GM12801 (cell line): ENCODE measurements at regions not wholly inside any gene's neighbourhood (a gene's known extent, or its start where the extent isn't known, plus 50 kb on each side); places are given as distances from the start of the nearest gene placed in this dataset.

Experiments
- TF ChIP-seq, protein P1 (sequence below): IDR thresholded peaks from one replicate; pipeline ENCODE4 v1.5.1; 2011; ENCODE audit warnings: control low read depth; ENCODE audit not compliant: insufficient read length; ENCODE audit errors: extremely low read depth

DNA sequence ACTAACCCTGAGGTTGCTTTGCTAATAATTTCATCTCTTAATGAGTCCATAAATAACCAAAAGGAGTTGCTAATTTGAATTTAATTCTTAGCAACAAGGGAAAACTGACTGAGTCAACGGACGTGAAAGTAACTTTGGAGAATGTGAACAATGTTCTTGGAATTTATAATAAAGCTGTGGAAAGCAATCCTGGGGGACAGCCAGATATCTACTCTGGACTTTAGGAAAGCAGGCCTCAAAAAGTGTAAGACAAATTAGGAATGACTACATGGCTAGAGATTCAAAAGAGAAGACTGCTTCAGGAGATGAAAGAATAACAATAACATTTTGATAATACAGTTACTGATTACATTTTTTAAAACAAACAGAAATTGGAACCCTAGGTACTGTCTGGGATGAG lies 318.4 kb upstream of the COL8A1 start:
- TF ChIP-seq, protein P1, sequence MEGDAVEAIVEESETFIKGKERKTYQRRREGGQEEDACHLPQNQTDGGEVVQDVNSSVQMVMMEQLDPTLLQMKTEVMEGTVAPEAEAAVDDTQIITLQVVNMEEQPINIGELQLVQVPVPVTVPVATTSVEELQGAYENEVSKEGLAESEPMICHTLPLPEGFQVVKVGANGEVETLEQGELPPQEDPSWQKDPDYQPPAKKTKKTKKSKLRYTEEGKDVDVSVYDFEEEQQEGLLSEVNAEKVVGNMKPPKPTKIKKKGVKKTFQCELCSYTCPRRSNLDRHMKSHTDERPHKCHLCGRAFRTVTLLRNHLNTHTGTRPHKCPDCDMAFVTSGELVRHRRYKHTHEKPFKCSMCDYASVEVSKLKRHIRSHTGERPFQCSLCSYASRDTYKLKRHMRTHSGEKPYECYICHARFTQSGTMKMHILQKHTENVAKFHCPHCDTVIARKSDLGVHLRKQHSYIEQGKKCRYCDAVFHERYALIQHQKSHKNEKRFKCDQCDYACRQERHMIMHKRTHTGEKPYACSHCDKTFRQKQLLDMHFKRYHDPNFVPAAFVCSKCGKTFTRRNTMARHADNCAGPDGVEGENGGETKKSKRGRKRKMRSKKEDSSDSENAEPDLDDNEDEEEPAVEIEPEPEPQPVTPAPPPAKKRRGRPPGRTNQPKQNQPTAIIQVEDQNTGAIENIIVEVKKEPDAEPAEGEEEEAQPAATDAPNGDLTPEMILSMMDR = no peak

DNA sequence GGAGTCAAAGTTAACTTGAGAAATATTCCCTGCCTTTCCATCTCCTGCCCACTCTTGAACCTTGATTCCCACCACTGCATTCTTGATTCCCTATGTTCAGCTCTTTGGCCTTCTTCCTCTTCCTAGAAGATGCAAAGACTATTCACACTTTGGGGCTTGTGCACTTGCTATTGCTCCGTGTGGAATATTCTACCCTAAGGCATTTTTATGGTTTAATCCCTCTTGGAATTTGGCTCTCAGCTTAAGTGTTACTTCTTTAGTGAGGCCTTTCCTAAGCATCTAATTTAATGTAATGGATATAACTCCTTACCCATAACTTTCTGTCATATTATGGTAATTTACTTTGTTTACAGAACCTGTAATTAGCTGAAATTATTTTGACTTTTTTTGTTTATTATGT lies 318.9 kb upstream of the COL8A1 start:
- TF ChIP-seq, protein P1 = no peak

DNA sequence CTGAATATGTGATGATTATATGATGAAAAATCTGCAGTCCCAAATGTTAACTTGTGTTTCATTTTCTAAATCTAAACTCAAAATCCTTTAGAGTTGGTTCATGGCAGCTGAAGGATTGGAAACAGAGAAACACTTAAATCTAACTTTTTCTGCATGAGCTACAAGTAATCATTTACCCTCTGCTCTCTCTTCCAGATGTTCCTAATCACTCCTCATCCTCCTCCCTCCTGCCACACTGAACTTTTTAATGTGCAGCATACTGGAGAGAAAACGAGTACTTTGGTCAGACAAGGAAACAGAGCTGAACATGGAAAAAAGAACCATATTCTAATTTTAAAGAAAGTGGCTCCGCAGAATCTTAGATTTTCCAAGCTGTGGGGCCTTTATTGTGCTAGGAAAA lies 321.2 kb upstream of the COL8A1 start:
- TF ChIP-seq, protein P1 = no peak

DNA sequence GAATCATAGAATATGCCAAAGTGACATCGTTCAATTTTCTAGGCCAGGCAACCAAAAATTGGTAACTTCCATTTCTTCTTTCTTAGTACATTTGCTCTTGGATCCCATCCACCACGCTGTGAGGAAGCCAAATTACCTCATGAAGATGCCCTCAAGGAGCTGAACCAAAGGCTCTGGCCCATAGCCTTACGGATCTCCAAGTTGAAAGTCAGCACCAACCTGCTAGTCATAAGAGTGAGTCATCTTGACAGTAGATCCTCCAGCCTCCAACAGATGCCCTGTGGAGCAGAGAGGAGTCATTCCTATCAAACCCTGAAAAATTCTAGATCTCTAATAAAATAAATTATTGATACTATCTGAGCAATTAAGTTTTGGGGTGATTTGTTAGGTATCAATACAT lies 322.5 kb upstream of the COL8A1 start:
- TF ChIP-seq, protein P1 = no peak

- TF ChIP-seq, protein P1 = no peak
Observed at GRCh38 chr3:99313485-99313884, 324.9 kb upstream of the COL8A1 start.

DNA sequence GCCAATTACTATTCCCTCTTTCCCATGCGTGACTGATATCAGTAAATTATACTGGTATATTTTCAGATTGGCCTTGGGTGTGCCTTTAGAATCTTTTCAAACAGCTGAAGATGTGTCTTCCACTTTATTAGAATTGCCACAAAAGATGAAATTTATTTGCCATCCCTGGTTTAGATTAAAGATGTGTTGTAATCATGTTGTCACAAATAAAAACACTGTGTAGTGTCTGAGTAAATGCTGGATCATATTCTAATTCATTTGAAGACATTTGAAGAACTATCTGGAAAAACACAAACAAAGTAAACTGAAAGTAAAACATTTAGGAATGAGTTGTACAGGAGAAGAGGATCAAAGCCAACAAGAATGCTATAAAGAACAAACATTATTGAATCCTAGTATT lies 339.7 kb upstream of the COL8A1 start:
- TF ChIP-seq, protein P1 = no peak

DNA sequence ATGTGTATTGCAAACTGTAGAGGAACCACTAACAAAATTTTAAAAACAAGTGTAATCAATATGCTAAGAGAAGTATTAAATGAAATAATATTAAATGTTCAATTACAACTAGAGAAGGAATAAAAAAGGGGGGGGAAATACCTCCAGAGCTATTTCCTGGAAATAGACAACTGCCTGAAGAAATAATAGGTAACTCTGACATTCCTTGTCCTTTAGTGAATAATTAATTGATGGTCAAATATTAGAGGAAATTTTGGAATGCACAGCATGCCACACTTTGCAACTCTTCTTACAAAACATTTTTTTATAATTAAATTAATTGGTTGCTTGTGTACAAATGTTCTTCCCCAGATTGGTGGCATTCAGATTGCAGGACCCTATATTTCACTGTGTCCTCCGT lies 342.6 kb upstream of the COL8A1 start:
- TF ChIP-seq, protein P1 = no peak

DNA sequence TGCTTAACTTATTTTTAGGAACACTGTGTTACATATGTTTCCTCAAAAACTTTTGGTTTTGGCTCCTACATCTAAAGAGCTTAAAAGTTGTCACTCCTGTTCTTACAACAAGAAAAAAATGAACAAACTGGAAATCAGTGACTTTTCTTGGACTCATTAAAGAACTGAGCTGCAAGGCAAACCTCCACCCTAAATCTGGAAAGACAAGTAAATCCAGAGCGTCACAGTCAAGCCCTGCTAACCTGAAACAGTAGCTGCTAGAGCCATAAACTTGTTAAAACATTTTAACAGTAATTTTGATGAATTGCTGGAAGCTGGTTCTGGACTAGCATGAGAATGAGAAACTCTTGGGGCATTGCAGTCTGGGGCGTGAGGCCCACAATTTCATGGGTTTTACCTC lies 350.5 kb upstream of the COL8A1 start:
- TF ChIP-seq, protein P1 = no peak
